OCI-LY1 (cell line): ENCODE measurements at regions not wholly inside any gene's neighbourhood (a gene's known extent, or its start where the extent isn't known, plus 50 kb on each side); places are given as distances from the start of the nearest gene placed in this dataset.

Experiments used
- H2AFZ ChIP-seq: fragments of 200-600 bp; sonication (generic), shearing (Covaris generic); 2 replicates; pipeline ENCODE4 v1.6.0; 2014; ENCODE audit warnings: antibody characterized with exemption, mild to moderate bottlenecking, low read length
- H3F3A ChIP-seq: fragments of 200-600 bp; sonication (generic), shearing (Covaris generic); 2 replicates; pipeline ENCODE4 v1.6.0; 2014; ENCODE audit warnings: mild to moderate bottlenecking, antibody characterized with exemption, low read length, moderate library complexity; ENCODE audit not compliant: insufficient read depth
- H3K27ac ChIP-seq: fragments of 200-600 bp; sonication (generic); 2 replicates; pipeline ENCODE4 v1.5.1; 2014; ENCODE audit warnings: low read length, mixed run types, mild to moderate bottlenecking, low read depth; ENCODE audit not compliant: poor library complexity, severe bottlenecking
- H3K27me3 ChIP-seq: fragments of 200-600 bp; sonication (generic); 2 replicates; pipeline ENCODE4 v1.6.0; 2014; ENCODE audit warnings: antibody characterized with exemption, mild to moderate bottlenecking, low read length, moderate library complexity; ENCODE audit not compliant: insufficient read depth
- H3K36me3 ChIP-seq: fragments of 200-600 bp; sonication (generic); 2 replicates; pipeline ENCODE4 v1.6.1; 2014; ENCODE audit warnings: mild to moderate bottlenecking, antibody characterized with exemption, low read length, moderate library complexity, mixed read lengths; ENCODE audit not compliant: insufficient read depth
- H3K4me1 ChIP-seq: fragments of 200-600 bp; sonication (generic); 2 replicates; pipeline ENCODE4 v1.5.1; 2014; ENCODE audit warnings: mild to moderate bottlenecking, low read length, moderate library complexity; ENCODE audit not compliant: insufficient read depth, severe bottlenecking
- H3K4me2 ChIP-seq: fragments of 200-600 bp; sonication (generic), shearing (Covaris generic); 2 replicates; pipeline ENCODE4 v1.6.1; 2014; ENCODE audit warnings: low read length
- H3K4me3 ChIP-seq: fragments of 200-600 bp; sonication (generic); 2 replicates; pipeline ENCODE4 v1.5.1; 2014; ENCODE audit warnings: low read length, low read depth, mild to moderate bottlenecking, mixed read lengths; ENCODE audit not compliant: poor library complexity, severe bottlenecking
- H3K79me2 ChIP-seq: fragments of 200-600 bp; shearing (Covaris generic); 2 replicates; pipeline ENCODE4 v1.6.1; 2016; ENCODE audit warnings: mixed run types, low read length, mixed read lengths; ENCODE audit not compliant: insufficient read depth
- H3K9ac ChIP-seq: fragments of 200-600 bp; sonication (generic), shearing (Covaris generic); 2 replicates; pipeline ENCODE4 v1.6.1; 2014; ENCODE audit warnings: mild to moderate bottlenecking, low read length, mixed read lengths
- H3K9me2 ChIP-seq: fragments of 200-600 bp; sonication (generic), shearing (Covaris generic); 2 replicates; pipeline ENCODE4 v1.6.1; 2014; ENCODE audit warnings: low read depth, mild to moderate bottlenecking, low read length, mixed read lengths
- H3K9me3 ChIP-seq: fragments of 200-600 bp; shearing (Covaris generic); 2 replicates; pipeline ENCODE4 v1.6.1; 2014; ENCODE audit warnings: low read length, mixed read lengths
- H4K20me1 ChIP-seq: fragments of 200-600 bp; sonication (generic), shearing (Covaris generic); 2 replicates; pipeline ENCODE4 v1.6.0; 2016; ENCODE audit warnings: mild to moderate bottlenecking, low read length; ENCODE audit not compliant: insufficient read depth
- CTCF ChIP-seq: fragments of 200-600 bp; sonication (generic), shearing (Covaris generic); IDR thresholded peaks from 2 replicates; pipeline ENCODE4 v1.5.1; 2017; ENCODE audit warnings: mild to moderate bottlenecking, antibody characterized with exemption, low read length, moderate library complexity, mixed read lengths
- EZH2 ChIP-seq: fragments of 200-600 bp; sonication (generic), shearing (Covaris generic); IDR thresholded peaks from 2 replicates; pipeline ENCODE4 v1.8.0; 2017; ENCODE audit warnings: borderline replicate concordance, mixed run types, mild to moderate bottlenecking, antibody characterized with exemption, low read length, moderate library complexity, mixed read lengths

GRCh38 chr2:128978212-128978611, 659.5 kb upstream of the HS6ST1 start:
- Histone ChIP-seq H3K79me2 (no peaks in the 10 kb centered on the region), H3K4me2 (no peak overlapping the region), H3K9ac (no peak overlapping the region), H3K4me3 (no peak overlapping the region), H3K27ac (no peak overlapping the region), H3F3A (no peaks in the 10 kb centered on the region), H2AFZ (no peak overlapping the region), H3K27me3 (no peaks in the 10 kb centered on the region), H3K9me3 (no peaks in the 10 kb centered on the region), H4K20me1 (no peaks in the 10 kb centered on the region), H3K36me3 (no peaks in the 10 kb centered on the region), H3K9me2 (no peaks in the 10 kb centered on the region), H3K4me1 (no peaks in the 10 kb centered on the region)
- TF ChIP-seq EZH2 (no peak), CTCF (no peak)

DNA sequence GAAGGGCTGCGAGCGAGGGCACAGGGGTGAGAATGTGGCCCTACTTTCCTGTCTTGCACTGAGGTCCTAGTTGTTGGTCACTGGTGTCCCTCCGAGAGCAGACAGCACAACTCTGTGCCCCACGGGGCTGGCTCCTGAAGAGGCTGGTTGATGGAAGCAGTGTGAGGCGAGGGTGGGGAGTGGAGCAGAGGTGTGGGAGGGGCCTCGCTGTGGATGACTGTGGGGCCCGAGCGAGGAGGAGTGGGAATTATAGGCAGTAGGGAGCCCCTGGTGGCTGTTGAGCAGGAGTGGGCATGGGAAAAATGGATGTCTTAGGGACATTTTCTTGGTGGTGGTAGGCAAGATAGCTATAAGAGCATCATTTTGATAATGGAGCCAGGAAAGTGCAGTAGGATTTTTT, 660.5 kb upstream of the HS6ST1 start:
- Histone ChIP-seq H3K4me2 (no peak overlapping the region), H3K36me3 (no peaks in the 10 kb centered on the region), H3K79me2 (no peaks in the 10 kb centered on the region), H3K9ac (no peak overlapping the region), H3F3A (no peaks in the 10 kb centered on the region), H3K4me3 (no peak overlapping the region), H3K9me2 (no peaks in the 10 kb centered on the region), H2AFZ (no peak overlapping the region), H4K20me1 (no peaks in the 10 kb centered on the region), H3K27me3 (no peaks in the 10 kb centered on the region), H3K27ac (no peak overlapping the region), H3K9me3 (no peaks in the 10 kb centered on the region), H3K4me1 (no peaks in the 10 kb centered on the region)
- no peak for TF ChIP-seq EZH2
- no peak for TF ChIP-seq CTCF

DNA sequence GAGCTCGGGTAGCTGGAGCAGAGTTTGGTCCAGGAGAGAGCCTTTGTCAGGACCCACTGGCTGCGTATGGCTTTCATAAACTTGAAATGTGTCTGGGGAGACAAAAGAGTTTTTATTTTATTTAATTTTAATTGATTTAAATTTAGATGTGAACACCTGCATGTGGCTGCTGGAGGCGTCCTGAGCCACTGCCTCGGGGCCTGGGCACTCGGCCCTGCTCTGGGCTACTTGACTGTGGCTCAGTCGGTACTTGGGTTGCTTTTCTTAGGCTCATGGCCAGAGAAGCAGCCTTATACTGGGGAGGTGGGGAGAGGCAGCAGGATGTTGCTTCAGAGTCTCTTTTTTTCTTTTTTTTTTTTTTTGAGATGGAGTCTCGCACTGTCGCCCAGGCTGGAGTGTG, 661.8 kb upstream of the HS6ST1 start:
- no peak overlapping the region for H3K27ac ChIP-seq
- H3K4me3 ChIP-seq = no peak overlapping the region
- no peaks in the 10 kb centered on the region for H3K9me3 ChIP-seq
- no peak overlapping the region for H2AFZ ChIP-seq
- H3K79me2 ChIP-seq = no peaks in the 10 kb centered on the region
- no peaks in the 10 kb centered on the region for H3K36me3 ChIP-seq
- H3K4me2 ChIP-seq = no peak overlapping the region
- TF ChIP-seq CTCF (no peak), EZH2 (no peak)
- H4K20me1 ChIP-seq = no peaks in the 10 kb centered on the region
- no peaks in the 10 kb centered on the region for H3F3A ChIP-seq
- H3K9ac ChIP-seq = no peak overlapping the region
- H3K9me2 ChIP-seq = no peaks in the 10 kb centered on the region
- no peaks in the 10 kb centered on the region for H3K4me1 ChIP-seq
- no peaks in the 10 kb centered on the region for H3K27me3 ChIP-seq
